HG03442 (cell line): ENCODE measurements at regions not wholly inside any gene's neighbourhood (a gene's known extent, or its start where the extent isn't known, plus 50 kb on each side); places are given as distances from the start of the nearest gene placed in this dataset.

Source experiments
- ATAC-seq: cut with Tn5 transposase; IDR thresholded peaks from one replicate; pipeline ENCODE4 v1.9.1; 2021; ENCODE audit warnings: mild to moderate bottlenecking, moderate library complexity; ENCODE audit not compliant: unreplicated experiment

DNA sequence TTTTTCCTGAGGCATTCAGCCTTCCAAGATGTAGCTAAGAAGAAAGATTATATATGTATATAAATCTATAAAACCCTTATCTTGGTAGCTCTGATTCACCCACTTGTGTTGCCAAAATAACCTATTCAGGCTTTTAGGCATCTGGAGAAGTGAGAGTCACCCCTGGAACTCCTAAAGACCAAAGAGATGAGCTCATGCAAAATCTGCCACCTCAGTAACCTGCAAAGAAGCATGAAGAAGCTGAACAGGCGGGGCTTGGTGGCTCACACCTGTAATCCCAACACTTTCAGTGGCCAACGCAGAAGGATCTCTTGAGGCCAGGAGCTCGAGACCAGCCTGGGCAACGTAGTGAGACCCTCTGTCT, 393.7 kb downstream of the FOXO1 start:
- no peak for ATAC-seq

GRCh38 chr13:40273253-40274025, 393.0 kb downstream of the FOXO1 start:
- ATAC-seq: no peak

GRCh38 chr13:40274103-40274502, 392.3 kb downstream of the FOXO1 start:
- no peak for ATAC-seq

GRCh38 chr13:40275155-40275554, 391.3 kb downstream of the FOXO1 start:
- no peak for ATAC-seq

GRCh38 chr13:40275636-40276035, 390.8 kb downstream of the FOXO1 start:
- ATAC-seq: no peak

- ATAC-seq: no peak
Observed at GRCh38 chr13:40283666-40284065, 382.8 kb downstream of the FOXO1 start.

DNA sequence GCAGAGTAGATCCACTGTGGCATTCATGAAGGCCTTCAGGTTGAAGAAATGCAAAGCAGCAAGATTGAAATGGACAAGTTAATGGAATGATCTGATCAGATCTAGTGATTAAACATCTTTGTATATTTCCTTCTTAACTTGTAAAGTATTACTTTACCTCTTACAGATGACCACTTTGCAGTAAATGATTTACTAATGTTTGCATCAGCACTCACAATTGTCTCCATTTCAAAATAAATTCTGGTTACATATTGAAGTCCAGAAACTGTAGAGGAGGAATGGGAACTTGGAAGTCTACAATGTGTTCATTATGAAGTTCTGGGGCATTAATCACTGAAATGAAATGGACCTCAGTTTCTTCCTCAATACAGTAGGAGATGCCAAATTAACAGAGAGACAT, 380.8 kb downstream of the FOXO1 start:
- no peak for ATAC-seq

GRCh38 chr13:40287428-40287827, 379.0 kb downstream of the FOXO1 start:
- ATAC-seq: no peak

- ATAC-seq: no peak
Observed at GRCh38 chr13:40288259-40288658, 378.2 kb downstream of the FOXO1 start.

- no peak for ATAC-seq
Observed at GRCh38 chr13:40290758-40291157, 375.7 kb downstream of the FOXO1 start.

DNA sequence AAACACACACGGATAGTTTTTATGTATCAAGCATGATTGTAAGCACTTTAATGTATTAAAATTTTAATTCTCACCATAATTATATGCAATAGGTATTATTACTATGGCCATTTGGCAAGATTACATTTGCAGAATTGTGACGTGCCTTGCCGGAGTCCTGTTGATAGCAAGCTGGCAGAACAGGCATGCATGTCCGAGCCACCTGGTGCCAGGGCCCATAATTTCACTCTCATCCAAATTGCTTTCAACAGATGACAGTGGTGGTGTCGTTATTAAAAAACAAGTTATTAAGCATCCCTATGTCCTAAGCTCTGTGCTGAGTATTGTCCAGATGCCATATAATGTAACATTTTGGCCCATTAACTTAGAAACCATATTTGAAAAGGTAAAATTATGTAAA, 374.3 kb downstream of the FOXO1 start:
- no peak for ATAC-seq

DNA sequence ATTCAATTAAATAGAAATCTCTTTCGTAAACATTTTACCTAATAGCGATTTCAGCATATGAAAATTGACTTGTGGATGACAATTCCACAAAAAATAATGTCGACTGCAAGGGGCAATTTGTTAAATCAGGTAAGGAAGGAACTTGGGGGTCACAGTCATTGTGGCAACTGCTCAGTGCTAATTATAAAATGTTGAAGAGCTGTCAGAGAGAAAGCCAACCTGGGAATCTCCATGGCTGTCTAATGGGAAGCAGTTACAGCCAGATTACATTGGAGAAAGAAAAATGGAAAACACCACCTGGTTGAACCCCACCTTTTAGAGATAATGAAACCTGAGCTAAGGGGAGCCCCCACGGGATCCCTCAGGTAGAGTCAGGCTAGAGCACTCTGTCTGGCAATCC, 373.9 kb downstream of the FOXO1 start:
- ATAC-seq: no peak

GRCh38 chr13:40302351-40302750, 364.1 kb downstream of the FOXO1 start:
- no peak for ATAC-seq

DNA sequence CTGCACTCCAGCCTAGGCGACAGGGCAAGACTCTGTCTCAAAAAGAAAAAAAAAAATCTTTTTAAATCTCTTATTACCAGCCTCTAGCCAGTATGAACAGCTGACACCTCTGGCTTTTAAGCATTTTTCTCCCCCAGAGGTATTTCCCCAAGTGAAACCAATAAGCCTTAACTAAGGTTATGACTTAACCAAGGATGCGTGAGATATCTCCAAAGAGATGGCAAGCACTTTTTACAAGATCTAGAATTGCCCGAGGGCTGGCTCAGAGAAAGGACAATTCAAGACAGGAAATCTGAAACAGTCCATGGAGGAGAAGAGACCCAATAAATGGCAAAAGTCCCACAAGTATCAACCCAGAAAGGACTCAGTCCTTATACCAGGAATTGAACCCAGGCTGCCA, 362.1 kb downstream of the FOXO1 start:
- ATAC-seq: no peak

- ATAC-seq: no peak
Observed at GRCh38 chr13:40306817-40307216, 359.6 kb downstream of the FOXO1 start.

GRCh38 chr13:40309881-40310280, 356.6 kb downstream of the FOXO1 start:
- no peak for ATAC-seq

- ATAC-seq: no peak
Observed at GRCh38 chr13:40311356-40312101, 354.9 kb downstream of the FOXO1 start.

DNA sequence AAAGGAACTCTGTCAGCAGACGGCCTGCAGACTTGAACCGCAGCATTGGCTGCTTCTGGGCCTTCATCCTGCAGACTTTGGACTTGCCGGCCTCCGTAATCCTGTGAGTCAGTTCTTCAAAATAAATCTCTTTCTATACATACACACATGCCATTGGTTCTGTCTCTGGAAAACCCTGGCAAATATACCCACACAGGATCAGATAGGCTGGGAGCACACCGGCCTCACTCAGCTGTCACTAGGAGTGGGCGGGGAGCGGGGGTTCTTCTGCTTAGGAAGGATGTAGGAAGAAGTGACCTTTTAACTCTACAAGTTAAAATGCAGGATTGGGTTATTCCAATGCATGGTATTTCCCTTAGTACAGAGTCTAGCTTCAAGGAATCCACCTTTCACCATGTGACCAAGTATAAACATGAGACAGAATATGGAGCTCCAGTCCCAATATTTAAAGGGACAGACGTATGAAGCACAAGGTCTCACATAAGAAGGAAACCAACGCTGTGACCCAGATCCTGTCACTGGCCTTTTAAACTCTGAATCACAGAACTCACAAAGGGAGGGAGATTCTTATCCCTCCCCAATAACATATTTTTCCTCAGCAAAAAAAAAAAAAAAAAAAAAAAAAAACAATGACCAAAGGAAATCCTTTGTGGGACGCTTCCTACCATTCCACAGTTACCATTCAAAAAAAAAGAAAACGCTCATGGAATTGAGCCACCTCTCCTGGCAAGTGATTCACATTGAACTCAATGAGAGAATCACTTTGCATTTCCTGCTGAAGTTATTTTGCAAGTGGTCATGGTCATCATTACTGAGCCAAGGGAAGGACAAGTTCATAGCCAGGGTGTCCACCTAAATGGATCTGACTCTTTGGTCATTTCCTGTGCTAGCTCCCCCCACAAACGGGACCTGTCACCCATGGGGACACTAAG, 352.9 kb downstream of the FOXO1 start:
- no peak for ATAC-seq

DNA sequence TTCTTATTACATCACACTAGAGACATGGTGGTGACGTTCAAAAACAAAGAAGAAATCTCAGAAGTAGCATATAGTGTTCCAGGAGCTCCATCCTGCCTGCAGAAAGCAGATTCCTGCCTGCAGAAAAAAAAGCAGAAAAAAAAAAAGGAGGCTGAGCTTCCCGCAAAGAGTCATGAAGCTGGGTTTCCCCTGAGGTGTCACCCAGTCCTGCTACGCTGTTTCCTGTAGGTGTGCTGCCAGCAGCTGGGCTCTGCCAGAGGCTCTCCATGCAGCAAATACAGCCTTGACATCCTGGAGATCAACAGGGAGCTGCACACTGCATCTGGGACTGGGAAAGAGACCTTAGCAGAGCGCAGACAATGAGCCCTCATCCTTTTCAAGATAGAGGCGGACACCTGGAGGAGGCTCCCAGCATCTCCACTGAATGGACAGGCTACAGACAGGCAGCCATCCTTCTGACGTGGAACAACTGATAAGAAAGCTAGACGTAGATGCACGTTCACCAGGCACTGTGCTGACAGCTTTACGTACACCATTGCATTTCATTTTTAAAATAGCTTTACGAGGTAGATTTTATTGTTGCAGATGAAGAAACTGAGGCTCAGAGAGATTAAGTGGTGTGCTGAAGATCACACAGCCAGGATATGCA, 350.9 kb downstream of the FOXO1 start:
- no peak for ATAC-seq

DNA sequence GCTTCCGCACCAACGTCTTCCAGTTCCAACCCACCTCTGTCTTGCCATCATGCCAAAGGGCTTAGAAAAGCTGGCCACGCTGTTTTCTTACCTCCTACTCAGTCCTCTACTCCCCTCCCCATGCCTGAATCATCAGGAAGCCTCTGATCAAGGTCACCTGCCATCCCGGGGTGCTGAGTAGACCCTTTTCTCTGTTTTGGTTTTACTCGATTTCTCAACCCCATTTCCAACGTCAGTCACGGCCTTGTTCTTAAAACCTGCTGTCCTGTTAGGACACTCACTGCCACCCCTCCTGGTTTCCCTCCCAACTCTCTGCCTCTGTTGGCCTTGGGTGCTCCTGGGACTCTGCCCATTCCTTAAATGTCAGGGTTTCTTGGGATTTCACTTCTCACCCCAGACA, 350.1 kb downstream of the FOXO1 start:
- no peak for ATAC-seq

GRCh38 chr13:40317980-40318327, 348.5 kb downstream of the FOXO1 start:
- no peak for ATAC-seq
